ENCODE measurements at regions not wholly inside any gene's neighbourhood (a gene's known extent, or its start where the extent isn't known, plus 50 kb on each side); places are given as distances from the start of the nearest gene placed in this dataset.
"Not testable (repeated sequence)": the region's sequence is repeated elsewhere in the genome, so short reads cannot be mapped to it uniquely, and the experiment has no call there.

DNA sequence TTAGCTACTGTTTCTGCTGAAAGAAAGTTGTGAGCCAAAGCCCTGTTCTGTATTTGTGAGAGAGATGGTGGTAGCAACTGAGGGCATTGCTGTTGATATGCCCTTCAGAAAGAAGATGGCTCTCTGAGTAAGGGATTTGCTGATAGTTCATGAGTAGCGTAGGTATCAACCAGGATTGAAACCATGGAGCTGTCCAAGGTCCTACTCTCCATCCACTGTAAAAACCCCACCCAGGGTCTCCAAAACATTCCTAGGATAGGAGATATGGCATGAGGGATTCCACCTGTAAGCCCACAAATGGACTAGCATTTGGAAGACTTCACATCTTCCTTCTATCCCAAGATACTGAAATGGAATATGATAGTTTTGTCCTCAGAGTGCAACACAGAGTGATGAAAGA, 277.1 kb upstream of the PRKX start:
- DNase-seq = no peak

DNA sequence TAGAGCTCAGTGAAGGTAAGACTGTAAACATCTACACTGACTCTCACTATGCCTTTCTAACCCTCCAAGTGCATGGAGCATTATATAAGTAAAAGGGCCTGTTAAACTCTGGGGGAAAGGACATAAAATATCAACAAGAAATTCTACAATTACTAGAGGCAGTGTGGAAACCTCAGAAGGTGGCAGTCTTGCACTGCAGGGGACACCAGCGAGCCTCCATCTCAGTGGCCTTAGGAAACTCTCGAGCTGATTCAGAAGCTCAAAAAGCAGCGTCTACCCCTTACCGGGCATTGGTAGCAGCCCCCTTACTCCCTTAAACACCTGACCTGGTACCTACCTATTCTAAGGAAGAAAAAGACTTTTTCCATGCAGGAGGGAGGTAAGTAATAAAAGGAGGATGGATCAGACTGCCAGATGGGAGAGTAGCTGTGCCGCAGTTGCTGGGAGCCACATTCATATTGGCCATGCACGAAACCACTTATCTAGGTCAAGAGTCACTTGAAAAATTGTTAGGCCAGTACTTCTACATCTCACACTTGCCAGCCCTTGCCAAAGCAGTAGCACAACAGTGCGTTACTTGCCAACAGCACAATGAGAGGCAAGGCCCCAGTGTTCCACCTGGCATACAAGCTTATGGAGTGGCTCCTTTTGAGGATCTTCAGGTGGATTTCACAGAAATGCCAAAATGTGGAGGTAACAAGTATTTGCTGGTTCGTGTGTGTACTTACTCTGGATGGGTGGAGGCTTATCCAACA, 258.8 kb upstream of the PRKX start:
- not testable (repeated sequence) for DNase-seq

DNA sequence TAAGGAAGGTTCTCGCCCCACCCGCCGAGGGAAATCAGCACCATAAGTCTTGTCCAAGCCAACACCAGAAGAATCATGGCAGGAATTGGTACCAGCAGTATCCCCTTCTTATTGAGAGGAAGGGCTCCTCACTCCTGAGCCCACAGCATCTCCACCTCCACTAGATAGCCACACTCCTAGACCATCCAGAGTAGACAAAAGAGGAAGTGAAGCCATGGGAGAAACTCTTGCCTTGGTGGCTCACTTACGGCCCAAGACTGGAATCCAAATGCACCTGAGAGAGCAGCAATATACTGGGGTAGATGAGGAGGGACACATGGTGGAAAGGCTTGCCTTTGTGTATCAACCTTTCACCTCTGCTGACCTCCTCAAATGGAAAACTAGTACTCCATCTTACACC, 255.3 kb upstream of the PRKX start:
- DNase-seq = no peak

DNA sequence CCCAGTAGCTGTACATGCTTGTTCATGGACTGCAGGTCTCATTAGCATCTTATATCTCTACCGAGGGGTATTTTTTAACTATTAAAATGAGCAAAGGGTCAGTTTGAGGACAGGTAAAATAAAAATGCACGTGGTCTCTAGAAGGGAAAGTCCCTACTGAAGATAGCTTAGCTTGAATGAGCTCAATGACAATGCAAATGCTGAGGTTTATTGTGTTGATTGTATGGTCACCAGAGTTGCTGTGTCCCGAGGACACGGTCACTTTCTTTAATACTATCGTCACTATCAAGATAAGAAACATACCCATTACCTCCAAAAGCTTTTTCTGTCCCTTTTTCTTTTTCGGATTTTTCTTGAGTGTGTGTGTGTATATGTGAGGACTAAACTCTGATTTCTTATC, 250.5 kb upstream of the PRKX start:
- no peak for DNase-seq

DNA sequence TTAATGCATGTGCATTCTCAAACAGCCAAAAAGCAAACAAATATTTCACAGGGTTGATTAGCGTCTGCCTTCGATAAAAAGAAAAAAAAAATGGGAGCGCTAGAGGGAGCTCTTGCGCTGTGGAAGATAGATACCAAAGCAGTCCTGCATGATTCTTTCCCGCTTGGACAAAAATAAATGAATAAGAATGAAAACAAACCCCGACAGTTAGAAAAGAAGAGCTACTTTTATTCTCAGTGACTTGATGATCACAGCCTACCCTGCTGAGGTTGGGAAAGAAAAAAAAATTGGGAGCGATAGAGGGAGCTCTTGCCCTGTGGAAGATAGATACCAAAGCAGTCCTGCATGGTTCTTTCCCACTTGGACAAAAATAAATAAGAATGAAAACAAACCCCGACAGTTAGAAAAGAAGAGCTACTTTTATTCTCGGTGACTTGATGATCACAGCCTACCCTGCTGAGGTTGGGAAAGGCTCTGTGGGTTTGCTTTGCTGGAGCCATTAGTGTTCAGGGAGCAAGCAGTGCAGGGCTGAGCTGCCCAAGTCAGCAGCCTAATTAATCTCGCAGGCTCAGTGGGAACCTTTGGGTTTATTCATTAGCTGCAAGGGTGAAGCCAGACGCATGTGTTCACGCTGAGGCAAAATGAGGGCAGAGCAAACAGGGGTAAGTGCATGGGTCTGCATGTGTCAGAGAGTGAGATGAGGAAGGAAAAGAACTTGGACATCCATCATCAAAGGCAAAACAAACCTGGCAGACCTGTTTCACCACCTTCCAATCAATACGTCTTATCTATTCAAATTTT, 249.3 kb upstream of the PRKX start:
- peak; percentile 6 for DNase-seq

DNA sequence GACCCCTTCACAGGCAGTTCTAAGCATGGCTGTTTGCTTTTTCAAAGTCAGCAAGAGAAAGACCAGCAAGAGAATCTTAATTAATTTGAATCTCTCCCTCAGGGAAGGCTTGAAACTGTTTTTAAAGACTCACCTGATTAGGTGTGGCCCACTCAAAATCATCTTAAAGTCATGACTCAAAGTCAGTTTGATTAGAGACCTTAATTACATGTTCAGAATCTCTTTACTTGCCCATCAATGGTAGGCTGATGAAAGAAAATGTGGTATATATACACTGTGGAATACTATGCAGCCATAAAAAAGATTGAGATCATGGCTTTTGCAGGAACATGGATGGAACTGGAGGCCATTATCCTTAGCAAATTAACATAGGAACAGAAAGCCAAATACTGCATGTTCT, 247.5 kb upstream of the PRKX start:
- DNase-seq = no peak

DNA sequence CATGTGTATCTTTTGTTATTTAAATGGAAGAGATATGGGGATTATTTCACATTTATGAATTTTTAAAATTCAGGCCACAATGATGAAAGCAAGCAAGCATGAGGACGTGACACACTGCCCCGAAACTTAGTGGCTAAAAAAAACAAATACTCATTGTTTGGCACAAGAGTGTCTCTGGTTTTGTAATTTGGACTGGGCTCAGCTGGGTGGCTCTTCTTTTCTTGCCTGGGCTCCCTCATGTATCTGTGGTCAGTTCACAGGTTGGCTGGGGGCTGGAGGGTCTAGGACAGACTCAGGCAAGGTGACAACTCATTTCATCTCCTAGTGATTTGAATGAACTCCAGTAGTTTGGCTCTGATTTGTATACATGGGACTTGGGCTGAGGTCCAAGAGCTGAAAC, 238.4 kb upstream of the PRKX start:
- no peak for DNase-seq

DNA sequence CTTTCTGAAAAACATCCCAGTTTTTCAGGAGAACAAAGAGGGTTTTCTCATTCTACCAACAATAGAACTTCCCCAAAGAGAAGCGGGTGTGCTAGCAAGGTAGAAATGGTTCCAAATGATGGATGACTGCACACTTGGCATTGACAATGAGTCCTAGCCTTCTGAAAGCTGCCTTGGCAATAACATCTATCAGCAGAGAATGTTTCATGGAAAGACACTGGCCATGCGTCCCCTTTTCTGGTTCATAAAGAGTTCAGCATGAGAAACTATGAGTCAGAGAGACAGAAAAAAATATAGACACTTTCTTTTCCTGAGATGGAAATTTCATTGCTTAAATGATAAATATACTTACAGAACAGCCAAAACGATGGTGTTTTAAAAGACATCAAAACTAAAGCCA, 236.9 kb upstream of the PRKX start:
- no peak for DNase-seq

DNA sequence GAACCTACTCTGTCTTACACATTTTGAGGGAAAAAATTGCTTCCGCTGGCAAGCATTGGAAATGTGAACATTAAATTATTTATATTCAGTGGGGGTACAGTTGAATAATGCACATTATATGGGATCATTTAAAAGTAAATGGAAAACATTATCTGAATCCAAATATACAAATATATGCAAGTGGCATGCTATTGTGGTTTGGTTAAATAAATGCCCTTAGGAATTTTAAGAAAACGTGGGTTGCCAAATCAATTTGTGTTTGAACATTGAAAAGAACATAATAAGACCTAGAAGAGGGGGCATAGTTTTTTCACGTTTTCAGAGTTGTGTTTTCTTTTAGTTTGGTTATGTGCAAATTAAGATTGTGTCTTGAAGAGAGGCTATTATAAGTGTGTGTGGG, 230.5 kb upstream of the PRKX start:
- no peak for DNase-seq

DNA sequence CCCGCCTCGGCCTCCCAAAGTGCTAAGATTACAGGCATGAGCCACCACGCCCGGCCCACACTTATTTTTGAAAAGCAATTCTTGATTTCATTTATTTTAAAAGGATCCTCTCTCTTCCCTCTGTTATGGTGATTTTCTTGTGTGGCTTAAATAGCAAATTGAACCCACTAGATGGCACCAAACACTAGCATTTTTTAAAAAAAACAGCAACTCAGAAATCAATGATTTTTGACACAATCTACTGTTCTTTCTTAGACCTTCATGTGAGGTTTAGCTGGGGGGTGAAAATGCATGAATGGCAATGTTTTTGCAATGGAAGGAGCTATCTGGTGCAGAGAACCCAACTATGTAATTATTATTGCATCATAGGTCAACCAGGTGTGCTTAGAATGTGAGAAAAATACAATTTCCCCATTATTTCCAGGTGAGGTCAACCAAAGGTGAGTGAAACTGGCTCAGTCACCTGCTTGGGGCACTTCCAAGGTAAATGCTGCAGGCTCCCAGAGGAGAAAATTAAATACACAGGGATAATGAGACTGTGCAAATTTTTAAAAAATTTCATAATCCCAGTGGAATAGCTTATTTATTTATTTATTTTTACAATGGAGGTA, 226.7 kb upstream of the PRKX start:
- peak; percentile 0 for DNase-seq

DNA sequence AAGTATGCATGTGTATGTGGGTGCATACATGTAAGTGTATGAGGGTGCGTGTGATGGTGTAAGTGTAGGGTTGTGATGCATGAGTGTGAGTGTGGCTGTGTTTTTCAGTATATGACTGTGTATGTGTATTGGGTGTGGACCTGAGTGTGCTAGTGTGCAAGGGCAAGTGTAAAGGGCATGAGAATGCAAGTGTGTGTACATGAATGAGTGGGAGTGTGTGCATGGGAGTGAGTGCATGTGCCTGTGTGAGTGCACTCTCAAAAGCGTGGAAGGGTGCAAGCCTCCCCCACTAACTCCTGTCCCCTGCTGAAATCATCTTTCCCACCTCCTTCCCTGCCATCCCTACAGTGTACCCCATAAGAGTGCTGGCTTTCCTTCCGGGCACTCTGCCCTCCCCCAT, 225.1 kb upstream of the PRKX start:
- DNase-seq = no peak

DNA sequence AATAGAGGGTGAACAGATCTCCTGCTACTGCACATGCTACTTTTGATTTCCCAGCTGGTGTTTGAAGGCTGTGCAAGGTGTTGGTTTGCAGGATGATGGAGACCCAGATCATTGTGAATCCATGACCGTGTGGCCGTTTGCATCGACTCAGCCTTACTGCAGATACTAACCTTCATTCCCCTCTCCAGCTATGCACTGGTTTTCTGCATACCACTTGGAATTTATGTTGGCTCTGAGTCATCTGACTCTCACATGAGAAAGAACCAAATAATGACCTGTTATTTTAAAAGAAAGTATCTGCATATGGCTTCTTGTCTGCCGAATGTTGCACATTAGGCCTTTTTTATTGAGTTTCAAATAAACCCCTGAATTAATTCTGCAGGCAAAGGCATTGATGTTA, 221.7 kb upstream of the PRKX start:
- not testable (repeated sequence) for DNase-seq

DNA sequence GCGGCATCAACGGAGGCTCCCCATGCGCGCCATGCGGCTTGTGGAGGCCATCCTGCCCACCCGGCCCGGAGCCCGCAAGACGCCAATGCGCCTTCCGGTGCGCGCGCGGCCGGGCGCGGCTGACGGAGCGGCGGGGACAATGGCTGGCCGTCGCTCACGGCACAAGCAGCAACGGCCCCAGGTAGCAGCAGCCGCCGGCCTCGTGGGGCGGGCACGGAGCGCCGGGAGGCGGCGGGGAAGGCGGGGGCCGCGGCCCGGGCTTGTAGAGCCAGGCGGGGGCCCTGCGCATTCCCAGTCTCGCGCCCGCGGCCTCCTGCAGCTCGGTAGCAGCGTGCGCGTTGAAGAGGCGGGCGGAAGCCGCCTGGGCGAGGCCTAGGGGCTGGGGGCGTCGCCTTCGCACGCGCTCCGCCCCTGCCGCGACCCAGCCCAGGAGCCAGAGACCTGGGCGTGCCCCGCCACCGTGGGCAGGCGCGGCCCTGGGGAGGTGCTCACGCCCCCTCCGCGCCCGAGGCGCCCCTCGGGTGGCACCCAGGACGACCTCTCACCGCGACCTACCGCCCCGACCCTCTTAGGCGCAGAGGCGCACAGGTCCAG, 207.1 kb upstream of the PRKX start:
- not testable (repeated sequence) for DNase-seq

DNA sequence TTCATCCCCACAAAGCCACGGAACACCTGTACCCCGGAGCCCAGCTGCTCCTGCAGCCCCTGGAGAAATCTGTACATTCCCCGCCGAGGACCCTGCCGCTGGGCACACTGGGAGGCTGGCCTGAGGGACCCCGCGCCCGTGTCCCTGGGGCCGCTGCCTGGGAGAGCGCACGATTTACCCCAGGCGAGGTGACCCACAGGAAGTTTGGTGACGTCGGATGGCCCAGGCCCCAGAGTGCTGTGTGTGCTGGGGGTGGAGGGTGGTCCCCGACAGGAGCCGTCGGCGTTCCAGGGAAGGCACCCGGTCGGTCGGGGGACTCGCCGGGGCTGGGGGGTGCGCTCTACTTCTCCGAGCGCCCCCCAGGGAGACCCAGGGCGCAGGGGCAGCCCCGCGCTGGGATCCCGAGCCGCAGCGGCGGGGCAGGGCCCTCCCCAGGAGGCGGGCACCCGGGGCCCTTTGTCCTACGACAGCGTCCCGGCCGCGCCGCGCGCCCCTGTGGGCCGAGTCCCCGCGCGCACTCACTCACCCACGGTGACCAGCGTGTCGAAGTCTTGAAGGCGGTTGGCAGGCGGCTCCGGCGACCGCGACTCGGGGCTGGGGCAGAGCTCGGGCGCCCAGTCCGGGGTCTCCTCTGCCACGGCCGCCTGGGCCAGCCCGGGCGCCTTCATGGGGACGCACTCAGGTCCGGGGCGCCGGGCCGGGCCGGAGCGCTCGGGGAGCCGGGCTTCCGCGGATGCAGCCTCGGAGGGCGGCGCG, 206.4 kb upstream of the PRKX start:
- DNase-seq = not testable (repeated sequence)

DNA sequence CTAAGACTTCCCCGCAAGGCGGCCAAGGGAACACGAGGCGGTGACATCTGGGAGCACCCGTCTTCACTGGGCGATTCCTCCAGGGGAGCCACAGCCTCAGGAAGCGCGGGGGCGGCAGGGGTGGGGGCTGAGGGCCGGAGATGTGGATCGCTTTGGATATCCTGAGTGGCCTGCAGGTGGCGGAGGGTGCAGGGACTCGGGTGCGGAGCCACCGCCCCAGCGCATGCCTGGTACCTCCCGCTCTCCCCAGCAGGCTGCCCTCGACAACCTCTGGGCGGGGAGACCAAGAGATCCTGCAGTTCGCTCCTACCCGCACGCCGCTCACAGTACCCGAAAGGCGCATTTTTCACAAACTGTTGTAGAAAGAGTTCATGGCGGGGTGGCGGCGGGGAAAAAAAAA, 201.4 kb upstream of the PRKX start:
- DNase-seq = not testable (repeated sequence)

DNA sequence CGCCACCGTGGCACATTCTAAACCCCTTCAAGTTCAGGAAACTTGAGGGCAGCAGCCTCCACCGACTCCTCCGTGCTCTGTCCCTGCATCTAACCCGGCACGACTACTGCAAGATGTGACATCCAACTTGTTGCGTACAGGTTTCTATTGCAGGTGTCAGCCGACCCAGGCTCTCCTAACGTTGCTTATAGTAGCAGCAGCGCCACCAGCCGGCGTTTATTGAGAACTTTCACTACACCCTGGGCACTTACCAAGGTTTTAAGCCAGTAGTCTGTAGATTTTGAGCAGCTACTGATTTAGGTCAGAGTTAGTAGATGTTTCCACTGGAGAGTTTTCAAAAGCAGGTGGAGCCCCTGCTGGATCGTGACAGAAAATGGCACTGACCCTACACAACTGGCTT, 200.6 kb upstream of the PRKX start:
- DNase-seq = not testable (repeated sequence)

DNA sequence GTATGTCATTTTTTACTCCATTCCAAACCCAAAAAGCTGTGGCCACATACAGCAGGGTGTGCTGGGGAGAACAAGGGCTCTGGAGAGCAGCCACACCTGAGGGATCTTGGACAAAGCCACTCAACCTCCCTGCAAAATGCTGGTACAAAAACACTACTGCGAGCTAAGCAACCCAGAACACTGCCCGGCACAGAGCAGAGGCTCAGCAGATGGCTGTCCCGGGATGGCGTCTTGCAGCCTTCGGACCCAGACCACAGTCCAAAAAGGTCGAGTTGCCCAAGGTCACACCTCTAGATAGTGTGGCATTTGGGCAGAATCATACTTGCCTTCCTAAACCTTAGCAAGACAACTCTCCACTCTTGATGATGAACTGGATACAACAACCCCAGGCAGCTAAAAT, 197.6 kb upstream of the PRKX start:
- not testable (repeated sequence) for DNase-seq

DNA sequence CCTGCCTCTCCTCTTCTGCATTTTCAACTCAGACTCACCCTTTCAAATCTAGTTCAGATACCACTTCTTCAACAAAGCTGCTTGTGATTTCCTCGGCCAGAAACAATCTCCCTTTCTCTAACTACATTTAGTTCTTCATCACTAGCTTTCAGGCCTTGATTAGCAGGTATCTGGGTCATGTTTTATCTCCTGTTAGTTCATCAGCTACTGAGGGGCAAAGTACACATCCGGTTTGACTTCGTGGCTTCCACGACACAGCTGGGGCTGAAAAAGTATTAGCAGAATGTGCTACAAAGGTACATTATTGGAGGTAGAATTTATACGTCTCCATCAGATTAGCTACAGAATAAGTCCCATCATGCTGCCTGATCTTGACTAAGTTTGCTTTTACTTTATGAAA, 197.2 kb upstream of the PRKX start:
- not testable (repeated sequence) for DNase-seq

DNA sequence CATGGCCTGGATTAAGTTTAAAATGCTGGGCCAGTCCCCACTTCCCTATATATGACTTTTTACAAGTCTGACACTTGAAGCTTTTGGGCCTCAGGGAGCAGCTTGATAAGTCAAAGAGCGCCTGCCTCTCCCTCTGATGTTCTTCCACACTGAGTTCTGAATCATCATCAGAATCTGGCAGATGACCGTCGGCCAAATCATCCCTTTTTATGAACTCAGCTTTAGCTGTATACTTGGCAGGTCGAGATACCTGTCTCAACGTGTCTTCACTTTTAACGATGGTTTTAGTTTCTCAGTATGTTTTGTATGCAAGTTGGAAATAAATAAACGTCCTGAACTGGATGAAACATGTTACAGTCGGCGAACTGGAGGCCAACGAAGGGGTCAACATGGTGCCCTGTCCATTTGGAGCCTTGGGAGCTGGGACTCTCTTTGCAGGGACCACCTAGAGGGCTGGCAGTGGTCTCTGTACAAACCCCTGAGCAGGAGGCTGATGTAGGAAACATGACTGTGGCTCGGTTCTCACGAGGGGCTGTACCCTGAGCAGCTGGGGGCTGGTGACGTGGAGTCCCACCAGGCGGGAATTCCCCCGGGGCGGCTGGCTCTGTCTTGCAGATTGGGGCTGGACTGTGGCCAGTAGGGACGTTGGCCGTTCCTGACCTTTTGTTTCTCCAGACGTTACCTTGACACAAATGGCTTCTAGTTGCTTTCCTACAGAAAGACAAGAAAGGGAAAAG, 192.2 kb upstream of the PRKX start:
- DNase-seq = not testable (repeated sequence)

DNA sequence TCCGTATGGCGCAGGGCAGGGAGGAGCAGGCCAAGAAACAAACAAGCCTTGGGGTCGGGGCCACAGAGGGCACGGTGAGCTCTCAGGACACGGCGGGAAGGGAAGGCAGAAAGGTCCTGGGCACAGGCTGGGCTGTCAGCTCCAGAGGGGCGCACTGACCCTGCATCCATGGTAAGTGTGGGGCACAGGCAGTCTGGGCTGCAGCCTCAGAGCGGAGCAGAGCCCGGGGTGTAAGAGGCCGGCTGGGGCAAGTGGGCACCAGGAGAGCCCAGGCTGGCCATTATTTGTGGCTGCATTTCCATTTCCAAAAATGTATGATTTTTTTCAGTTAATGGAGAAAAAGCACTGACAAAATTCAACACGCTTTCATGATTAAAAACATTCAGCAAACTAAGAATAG, 188.8 kb upstream of the PRKX start:
- DNase-seq = not testable (repeated sequence)

DNA sequence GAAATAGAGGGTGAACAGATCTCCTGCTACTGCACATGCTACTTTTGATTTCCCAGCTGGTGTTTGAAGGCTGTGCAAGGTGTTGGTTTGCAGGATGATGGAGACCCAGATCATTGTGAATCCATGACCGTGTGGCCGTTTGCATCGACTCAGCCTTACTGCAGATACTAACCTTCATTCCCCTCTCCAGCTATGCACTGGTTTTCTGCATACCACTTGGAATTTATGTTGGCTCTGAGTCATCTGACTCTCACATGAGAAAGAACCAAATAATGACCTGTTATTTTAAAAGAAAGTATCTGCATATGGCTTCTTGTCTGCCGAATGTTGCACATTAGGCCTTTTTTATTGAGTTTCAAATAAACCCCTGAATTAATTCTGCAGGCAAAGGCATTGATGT, 183.3 kb upstream of the PRKX start:
- not testable (repeated sequence) for DNase-seq

DNA sequence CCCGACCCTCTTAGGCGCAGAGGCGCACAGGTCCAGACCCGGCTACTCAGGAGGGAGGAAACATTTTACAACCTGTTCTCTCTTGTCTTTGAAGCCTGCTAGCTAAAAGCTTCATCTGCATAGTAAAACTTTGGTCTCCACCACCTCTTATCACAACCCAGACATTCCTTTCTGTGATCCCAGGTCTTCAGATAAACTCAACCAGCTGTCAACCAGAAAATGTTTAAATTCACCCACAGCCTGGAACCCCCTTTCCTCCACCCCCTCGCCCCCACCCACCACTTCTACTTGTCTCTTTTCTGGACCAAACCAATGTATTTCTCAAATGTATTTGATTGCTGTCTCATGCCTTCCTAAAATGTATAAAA, 169.1 kb upstream of the PRKX start:
- not testable (repeated sequence) for DNase-seq

All from NCI-H2171 (cell line).